Activated T-cell treated with anti-CD3 and anti-CD28 coated beads, Interleukin-2, amount 50 U/mL, for 4 hours (primary cell): ENCODE measurements at regions not wholly inside any gene's neighbourhood (a gene's known extent, or its start where the extent isn't known, plus 50 kb on each side); places are given as distances from the start of the nearest gene placed in this dataset.

Experiments used
- ATAC-seq, 2 donors: fragments of 200-7000 bp; cut with Tn5 transposase; one replicate each; pipeline ENCODE4 v1.10.0; 2021
- DNase-seq: peaks from one replicate; pipeline ENCODE4 v3.0.0-alpha.2; 2020
- H3K27me3 Mint-ChIP-seq: one replicate; pipeline ENCODE4 v1.8.0; 2021; ENCODE audit warnings: low read depth, mixed read lengths
- H3K36me3 Mint-ChIP-seq: one replicate; pipeline ENCODE4 v1.8.0; 2022; ENCODE audit warnings: mixed read lengths; ENCODE audit not compliant: insufficient read depth
- H3K4me1 Mint-ChIP-seq: one replicate; pipeline ENCODE4 v1.8.0; 2021; ENCODE audit warnings: low read depth, mixed read lengths
- H3K4me3 Mint-ChIP-seq: one replicate; pipeline ENCODE4 v1.8.0; 2021; ENCODE audit warnings: mild to moderate bottlenecking, moderate library complexity, mixed read lengths
- H3K9me3 Mint-ChIP-seq: one replicate; pipeline ENCODE4 v1.8.0; 2021; ENCODE audit warnings: mixed read lengths

DNA sequence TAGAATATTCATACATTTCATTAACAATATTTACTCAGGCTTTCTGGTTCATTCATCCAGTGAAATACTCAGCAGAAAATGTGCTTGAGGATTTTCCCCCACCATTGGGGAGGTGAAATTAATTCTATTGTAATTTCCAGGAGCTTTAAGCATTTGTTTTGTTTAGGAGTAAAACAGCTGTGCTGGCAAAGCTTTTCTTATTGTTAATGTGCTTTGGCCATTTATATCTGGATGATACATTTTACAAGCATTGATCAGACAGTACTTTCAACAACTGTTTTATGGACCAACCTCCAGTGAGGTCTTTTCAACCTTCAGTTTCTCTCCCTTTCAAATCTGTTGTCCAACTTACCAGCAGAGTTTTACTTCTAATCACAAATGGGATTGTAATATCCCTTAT is 672.4 kb downstream of the CDH11 start:
- DNase-seq: no peak
- no peaks in the 10 kb centered on the region for H3K27me3 Mint-ChIP-seq
- H3K4me3 Mint-ChIP-seq: no peak overlapping the region
- no peaks in the 10 kb centered on the region for H3K4me1 Mint-ChIP-seq
- H3K9me3 Mint-ChIP-seq: peaks cover 9% of the 10 kb centered on the region
- no peaks in the 10 kb centered on the region for H3K36me3 Mint-ChIP-seq
- no peak for ATAC-seq

DNA sequence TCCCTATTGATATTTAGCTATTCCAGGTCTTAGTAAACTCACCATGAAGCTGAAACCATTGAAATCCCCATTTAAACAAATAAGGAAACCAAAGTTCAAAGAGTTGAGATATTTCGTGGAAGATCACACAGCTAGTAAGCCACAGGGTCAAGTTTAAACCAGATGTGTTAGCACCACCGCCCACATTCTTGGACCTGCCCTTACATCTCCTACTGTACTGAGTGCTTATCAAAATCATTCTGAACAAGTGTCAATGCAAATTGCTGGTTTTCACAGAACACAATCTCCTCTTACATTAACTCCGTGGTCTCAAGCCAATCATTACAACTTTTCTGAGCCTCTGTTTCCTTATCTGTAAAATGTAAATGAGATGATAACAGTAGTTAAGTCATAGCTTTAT is 676.2 kb downstream of the CDH11 start:
- ATAC-seq: no peak
- Mint-ChIP-seq H3K27me3 (no peaks in the 10 kb centered on the region), H3K4me3 (no peak overlapping the region), H3K9me3 (peaks cover 16% of the 10 kb centered on the region), H3K4me1 (no peaks in the 10 kb centered on the region), H3K36me3 (no peaks in the 10 kb centered on the region)
- DNase-seq: no peak

DNA sequence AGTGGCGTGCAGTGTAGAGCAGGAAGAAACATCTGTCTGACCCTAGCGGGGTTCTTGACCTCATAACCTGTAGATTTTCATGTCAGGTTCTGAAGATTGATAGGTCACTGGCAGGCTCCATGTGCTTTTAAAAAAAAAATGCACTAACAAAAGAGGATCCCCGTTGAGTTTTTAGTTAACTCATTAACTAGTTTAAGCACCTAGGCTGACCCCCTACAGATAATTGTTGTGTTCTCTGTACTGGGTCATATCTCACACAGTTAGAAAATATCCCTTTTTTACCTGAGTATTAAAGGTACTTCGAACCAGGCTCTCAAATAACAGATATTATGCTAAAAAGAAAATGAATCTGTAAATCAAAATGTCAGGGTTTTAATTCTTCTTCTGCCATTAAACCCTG is 676.6 kb downstream of the CDH11 start:
- Mint-ChIP-seq H3K4me1 (no peaks in the 10 kb centered on the region), H3K27me3 (no peaks in the 10 kb centered on the region), H3K9me3 (peaks cover 17% of the 10 kb centered on the region), H3K36me3 (no peaks in the 10 kb centered on the region), H3K4me3 (no peak overlapping the region)
- ATAC-seq: no peak
- no peak for DNase-seq

DNA sequence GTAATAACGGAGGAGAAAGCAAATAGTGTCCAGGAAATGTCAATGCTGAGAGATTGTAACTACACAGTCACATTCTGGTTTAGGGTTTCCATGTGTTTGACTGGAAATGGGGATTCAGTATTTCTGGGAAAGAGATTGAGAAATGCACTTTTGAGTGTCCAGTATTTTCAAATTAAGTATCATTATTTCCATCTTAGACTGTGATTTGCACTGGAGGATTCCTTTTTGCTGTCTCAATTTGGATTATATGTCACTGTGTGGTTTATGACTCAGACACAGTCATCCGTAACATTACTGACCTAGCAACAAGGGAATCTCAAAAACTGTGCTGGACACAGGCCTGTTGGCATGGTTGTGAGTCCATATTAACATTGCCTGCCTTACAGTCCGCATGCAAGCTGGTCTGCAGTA is 681.4 kb downstream of the CDH11 start:
- DNase-seq: no peak
- Mint-ChIP-seq H3K27me3 (no peaks in the 10 kb centered on the region), H3K9me3 (peaks cover 17% of the 10 kb centered on the region), H3K4me1 (no peaks in the 10 kb centered on the region), H3K4me3 (no peak overlapping the region), H3K36me3 (no peaks in the 10 kb centered on the region)
- no peak for ATAC-seq

DNA sequence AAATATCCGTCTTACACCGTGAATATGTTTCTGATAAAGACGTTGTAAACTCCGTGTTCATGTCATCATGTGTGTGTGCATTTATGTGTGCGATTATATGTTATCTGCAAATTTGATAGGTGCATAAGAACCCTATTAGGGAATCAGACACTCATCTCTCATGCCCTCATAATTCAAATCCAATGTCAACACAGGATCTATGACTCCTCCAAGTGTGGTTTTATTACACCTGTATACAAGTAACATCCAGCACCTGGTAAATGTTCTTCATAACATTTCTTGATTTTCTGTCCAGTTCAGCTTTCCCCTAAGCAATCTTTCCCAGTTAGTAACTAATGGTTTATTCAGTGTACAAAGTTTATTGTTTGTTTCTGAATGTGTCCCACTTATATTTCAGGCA is 681.9 kb downstream of the CDH11 start:
- DNase-seq (no peak), ATAC-seq (no peak)
- Mint-ChIP-seq H3K36me3 (no peaks in the 10 kb centered on the region), H3K4me3 (no peak overlapping the region), H3K9me3 (peaks cover 17% of the 10 kb centered on the region), H3K4me1 (no peaks in the 10 kb centered on the region), H3K27me3 (no peaks in the 10 kb centered on the region)

DNA sequence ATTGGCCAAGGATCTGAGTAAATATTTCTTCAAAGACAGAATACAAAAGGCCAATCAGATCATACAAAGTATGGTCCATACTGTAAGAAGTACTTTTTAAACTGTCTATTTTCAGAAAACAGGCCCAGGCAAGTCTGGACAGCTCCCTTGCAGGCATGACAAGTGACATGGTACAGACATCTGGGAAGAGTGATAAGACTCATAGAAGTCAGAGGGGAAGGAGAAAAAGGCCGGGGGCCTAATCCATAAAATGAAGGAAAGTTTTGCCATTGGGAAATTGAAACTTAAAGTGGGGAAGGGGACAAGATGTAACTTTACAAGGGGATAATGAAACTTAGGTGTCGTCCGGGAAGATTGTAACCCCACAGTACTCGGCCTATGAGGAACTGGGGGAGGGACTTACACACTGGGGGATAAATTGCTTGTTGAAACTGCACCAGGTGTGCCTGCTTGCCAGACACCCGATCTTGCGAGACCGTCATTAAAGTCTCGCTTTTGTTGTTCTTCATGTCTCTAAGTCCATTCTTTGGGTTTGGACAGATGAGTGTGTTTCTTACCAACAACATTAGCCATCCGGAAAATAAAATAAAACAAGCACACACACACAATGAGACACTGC is 684.0 kb downstream of the CDH11 start:
- ATAC-seq (no peak), DNase-seq (no peak)
- Mint-ChIP-seq H3K9me3 (peaks cover 19% of the 10 kb centered on the region), H3K27me3 (no peaks in the 10 kb centered on the region), H3K36me3 (no peaks in the 10 kb centered on the region), H3K4me1 (no peaks in the 10 kb centered on the region), H3K4me3 (no peak overlapping the region)

DNA sequence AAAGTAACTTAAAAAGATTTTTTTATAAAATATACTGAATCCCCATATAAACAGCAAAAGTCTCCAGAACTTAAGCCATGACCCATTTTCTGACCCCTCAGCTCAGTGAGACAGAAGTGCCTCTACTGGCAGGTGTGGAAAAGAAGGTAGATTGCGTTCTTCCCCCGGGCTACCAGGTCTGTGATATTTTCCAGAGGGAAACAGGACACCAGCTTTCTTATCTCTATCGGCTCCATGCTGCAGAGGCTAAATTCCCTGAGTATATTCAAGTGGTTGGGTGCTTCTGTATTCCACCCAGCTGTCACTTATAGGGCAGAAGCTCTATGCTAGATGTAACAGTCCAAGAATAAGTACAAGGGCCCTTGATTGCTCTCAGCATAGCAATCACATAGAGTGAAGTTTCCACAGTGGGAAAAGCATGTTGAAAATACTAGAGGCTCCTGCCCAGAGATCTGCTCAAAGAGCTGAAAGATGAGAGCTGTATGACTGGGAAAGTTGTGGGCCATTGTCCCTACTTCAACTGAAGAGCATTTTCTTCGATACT is 687.3 kb downstream of the CDH11 start:
- Mint-ChIP-seq H3K9me3 (peaks cover 16% of the 10 kb centered on the region), H3K36me3 (no peaks in the 10 kb centered on the region), H3K27me3 (no peaks in the 10 kb centered on the region)

DNA sequence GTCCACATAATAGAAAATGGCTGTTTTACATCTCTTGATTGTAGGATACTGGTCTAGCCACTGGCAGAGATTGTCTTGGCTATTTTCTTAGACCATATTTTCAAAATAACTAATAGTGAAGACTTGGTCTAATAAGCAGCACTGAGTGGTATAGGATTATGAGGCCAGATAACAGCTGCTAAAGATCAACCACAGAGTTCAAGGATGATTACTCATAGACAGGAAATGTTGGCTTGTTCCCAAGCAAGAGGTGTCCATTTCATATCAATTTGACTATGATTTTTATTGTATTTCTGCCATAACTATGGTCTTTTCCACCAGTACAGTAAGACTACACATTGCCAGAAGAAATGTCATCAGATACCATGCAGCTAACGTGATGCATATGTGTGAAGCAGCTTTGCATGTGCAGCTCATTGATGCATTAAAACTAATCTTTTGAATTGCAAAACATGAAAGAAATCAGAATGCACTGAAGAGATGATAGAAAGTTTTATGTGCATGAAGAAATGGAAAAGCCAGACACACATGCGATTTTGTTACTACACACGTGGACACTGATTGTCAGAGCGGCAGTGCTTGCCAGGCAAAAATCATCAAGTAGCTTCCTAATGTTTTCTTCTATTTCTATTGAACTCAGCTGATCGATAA is 693.3 kb downstream of the CDH11 start:
- Mint-ChIP-seq H3K27me3 (no peaks in the 10 kb centered on the region), H3K4me3 (no peak overlapping the region), H3K36me3 (no peaks in the 10 kb centered on the region), H3K9me3 (peaks cover 22% of the 10 kb centered on the region), H3K4me1 (no peaks in the 10 kb centered on the region)
- no peak for ATAC-seq
- DNase-seq: no peak

More for the DNA sequence above, 687.3 kb downstream of the CDH11 start:
- H3K4me1 Mint-ChIP-seq: no peaks in the 10 kb centered on the region
- ATAC-seq (no peak), DNase-seq (no peak)
- H3K4me3 Mint-ChIP-seq: no peak overlapping the region

DNA sequence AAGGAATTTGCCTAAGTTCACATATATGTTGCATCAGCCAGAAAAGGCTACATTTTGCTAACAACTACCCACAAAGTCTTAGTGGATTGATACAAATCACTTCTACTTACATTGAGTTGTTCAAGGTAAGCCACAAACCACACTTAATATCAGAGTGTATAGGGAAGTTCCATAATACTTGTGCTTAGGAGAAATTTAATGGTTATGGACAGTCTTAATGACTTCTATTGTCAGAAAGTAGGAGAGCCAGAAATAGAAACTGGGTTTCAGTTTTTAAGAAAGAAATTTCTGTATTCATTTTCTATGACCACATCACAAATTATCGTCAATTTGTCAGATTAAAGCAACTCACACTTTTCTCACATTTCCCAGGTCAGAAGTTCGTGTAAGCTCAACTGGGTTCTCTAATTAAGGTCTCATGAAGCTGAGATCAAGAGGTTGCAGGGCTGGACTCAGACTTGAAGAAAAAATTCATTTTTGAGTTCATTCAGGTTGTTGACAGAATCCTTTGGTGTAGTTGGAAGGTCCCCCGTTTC is 695.7 kb downstream of the CDH11 start:
- H3K4me1 Mint-ChIP-seq: no peaks in the 10 kb centered on the region
- no peak overlapping the region for H3K4me3 Mint-ChIP-seq
- no peaks in the 10 kb centered on the region for H3K36me3 Mint-ChIP-seq
- H3K9me3 Mint-ChIP-seq: peaks cover 20% of the 10 kb centered on the region
- ATAC-seq (no peak), DNase-seq (no peak)
- no peaks in the 10 kb centered on the region for H3K27me3 Mint-ChIP-seq

DNA sequence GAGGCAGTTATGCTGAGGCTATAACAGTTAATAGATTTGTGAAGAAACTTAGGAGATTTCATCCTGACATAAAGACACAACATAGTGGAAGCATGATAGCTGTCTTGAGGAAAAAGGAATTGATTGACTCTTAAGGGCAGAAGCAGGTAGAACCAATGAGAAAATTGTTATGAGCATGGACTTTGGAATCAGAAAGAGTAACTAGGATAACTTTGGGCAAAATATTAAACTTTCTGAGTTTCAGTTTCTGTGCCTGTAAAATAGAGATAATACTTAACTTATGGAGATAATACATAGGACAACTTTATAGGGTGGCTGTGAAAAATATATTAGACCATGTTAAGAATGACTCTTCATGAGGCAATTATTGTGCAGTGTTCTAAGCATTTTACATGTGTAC is 696.5 kb downstream of the CDH11 start:
- ATAC-seq (no peak), DNase-seq (no peak)
- Mint-ChIP-seq H3K9me3 (peaks cover 21% of the 10 kb centered on the region), H3K4me1 (no peaks in the 10 kb centered on the region), H3K27me3 (no peaks in the 10 kb centered on the region), H3K36me3 (no peaks in the 10 kb centered on the region), H3K4me3 (no peak overlapping the region)

DNA sequence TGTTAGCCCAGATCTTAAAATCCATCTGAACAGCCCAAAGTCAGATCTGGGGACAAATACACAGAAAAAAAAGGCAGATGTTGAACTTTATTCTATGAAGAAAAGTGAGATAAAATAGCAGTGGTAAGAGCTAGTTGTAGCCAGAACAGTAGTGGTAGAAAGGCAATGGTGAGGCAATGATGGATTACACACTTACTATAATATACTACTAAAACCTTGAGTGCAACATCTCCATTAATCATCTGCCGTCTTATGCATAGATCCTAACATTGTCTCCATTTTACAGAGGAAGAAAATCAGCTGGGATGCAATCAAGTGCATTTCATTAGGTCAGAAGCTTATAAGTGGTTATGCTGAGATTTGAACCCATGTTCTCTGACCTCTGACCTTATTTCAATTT is 699.6 kb downstream of the CDH11 start:
- ATAC-seq (no peak), DNase-seq (no peak)
- H3K27me3 Mint-ChIP-seq: no peaks in the 10 kb centered on the region
- H3K36me3 Mint-ChIP-seq: no peaks in the 10 kb centered on the region
- H3K9me3 Mint-ChIP-seq: peaks cover 23% of the 10 kb centered on the region
- no peaks in the 10 kb centered on the region for H3K4me1 Mint-ChIP-seq
- H3K4me3 Mint-ChIP-seq: no peak overlapping the region

DNA sequence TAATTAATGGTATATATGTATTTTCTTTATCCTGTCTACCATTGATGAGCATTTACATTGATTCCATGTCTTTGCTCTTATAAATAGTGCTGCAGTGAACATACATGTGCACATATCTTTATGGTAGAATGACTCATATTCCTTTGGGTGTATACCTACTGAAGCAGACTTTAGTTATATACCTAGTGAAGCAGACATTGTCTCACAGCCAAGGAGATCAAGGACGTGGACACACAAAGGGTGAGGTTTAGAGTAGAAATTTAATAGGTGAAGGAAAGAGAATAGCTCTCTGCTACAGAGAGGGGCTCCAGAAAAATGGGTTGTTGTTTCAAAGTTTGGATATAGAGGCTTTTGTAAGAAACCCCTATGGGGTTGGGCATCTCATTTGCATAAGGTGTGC is 700.3 kb downstream of the CDH11 start:
- no peak for ATAC-seq
- Mint-ChIP-seq H3K4me1 (no peaks in the 10 kb centered on the region), H3K36me3 (no peaks in the 10 kb centered on the region), H3K4me3 (no peak overlapping the region), H3K9me3 (peaks cover 23% of the 10 kb centered on the region), H3K27me3 (no peaks in the 10 kb centered on the region)
- no peak for DNase-seq

DNA sequence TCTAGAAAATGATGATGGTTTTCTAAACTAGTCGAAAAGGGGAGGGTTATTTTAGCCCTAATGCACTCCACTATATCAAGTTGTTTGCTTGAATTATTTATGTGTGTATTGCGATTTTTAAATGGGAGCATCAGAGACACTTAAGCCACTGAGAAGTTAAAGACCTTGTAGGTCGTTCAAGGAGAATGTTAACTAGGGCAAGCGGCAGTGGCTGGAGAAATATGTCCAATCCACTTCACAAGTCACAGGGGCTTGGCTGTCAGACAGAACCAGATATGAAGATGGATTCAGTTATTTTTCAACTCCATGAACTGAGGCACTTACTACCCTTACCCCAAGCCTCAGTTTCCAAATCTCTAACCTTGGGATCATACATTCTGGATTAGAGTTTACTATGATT is 702.0 kb downstream of the CDH11 start:
- no peak overlapping the region for H3K4me3 Mint-ChIP-seq
- DNase-seq (no peak), ATAC-seq (no peak)
- H3K9me3 Mint-ChIP-seq: peaks cover 22% of the 10 kb centered on the region
- H3K4me1 Mint-ChIP-seq: no peaks in the 10 kb centered on the region
- no peaks in the 10 kb centered on the region for H3K36me3 Mint-ChIP-seq
- H3K27me3 Mint-ChIP-seq: no peaks in the 10 kb centered on the region

DNA sequence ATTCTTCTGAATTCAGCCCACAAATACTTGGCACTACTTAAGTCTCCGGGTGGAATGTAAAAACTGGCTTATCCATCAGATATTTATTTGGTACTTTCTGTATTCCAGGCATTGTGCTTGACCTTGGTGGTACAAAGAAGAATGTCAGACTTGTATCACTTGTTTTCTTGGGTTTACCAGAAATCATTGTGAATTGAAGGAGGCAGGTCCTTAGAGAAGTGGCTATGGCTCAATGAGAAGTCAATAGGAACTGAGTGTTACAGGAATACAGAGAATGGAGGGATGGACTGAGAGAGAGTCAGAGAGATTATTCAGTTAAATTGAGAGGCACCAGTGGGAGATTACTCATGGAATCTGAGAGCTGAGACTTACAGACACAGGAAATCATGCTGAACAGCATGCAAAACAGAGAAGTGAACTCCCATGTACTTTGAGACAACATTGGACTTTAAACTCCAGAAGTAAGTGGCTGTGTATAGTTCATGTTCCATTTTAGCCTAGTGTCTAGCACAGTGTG is 704.1 kb downstream of the CDH11 start:
- no peak overlapping the region for H3K4me3 Mint-ChIP-seq
- no peaks in the 10 kb centered on the region for H3K4me1 Mint-ChIP-seq
- DNase-seq: no peak
- no peaks in the 10 kb centered on the region for H3K27me3 Mint-ChIP-seq
- ATAC-seq: no peak
- peaks cover 20% of the 10 kb centered on the region for H3K9me3 Mint-ChIP-seq
- no peaks in the 10 kb centered on the region for H3K36me3 Mint-ChIP-seq
